H9 (cell line): ENCODE measurements at regions not wholly inside any gene's neighbourhood (a gene's known extent, or its start where the extent isn't known, plus 50 kb on each side); places are given as distances from the start of the nearest gene placed in this dataset.

ENCODE experiments used
- DNase-seq: peaks from one replicate; pipeline ENCODE4 v3.0.0-alpha.2; 2017
- H2AFZ ChIP-seq: one replicate; pipeline ENCODE4 v1.6.1; 2013; ENCODE audit warnings: mild to moderate bottlenecking, low read length, control low read depth, moderate library complexity
- H2AK5ac ChIP-seq: 2 replicates; pipeline ENCODE4 v1.6.1; 2013; ENCODE audit warnings: low read length, control low read depth, mixed read lengths; ENCODE audit not compliant: insufficient read length
- H2BK120ac ChIP-seq: one replicate; pipeline ENCODE4 v1.6.1; 2013; ENCODE audit warnings: low read depth, mild to moderate bottlenecking, low read length, control low read depth, inconsistent platforms; ENCODE audit not compliant: poor library complexity, severe bottlenecking
- H2BK12ac ChIP-seq: 2 replicates; pipeline ENCODE4 v1.6.1; 2013; ENCODE audit warnings: low read length, control low read depth, mixed read lengths, low read depth; ENCODE audit not compliant: insufficient read length
- H2BK15ac ChIP-seq: 2 replicates; pipeline ENCODE4 v1.6.1; 2013; ENCODE audit warnings: low read depth, low read length, control low read depth
- H2BK20ac ChIP-seq: one replicate; pipeline ENCODE4 v1.6.1; 2013; ENCODE audit warnings: low read depth, mild to moderate bottlenecking, low read length, control low read depth, inconsistent platforms; ENCODE audit not compliant: poor library complexity, severe bottlenecking
- H2BK5ac ChIP-seq: 2 replicates; pipeline ENCODE4 v1.6.1; 2013; ENCODE audit warnings: low read length, control low read depth, mixed read lengths; ENCODE audit not compliant: insufficient read length
- H3K14ac ChIP-seq: 2 replicates; pipeline ENCODE4 v1.6.1; 2013; ENCODE audit warnings: low read length, control low read depth; ENCODE audit not compliant: insufficient read depth
- H3K18ac ChIP-seq: 2 replicates; pipeline ENCODE4 v1.6.1; 2013; ENCODE audit warnings: low read depth, mild to moderate bottlenecking, mixed read lengths, low read length, control low read depth; ENCODE audit not compliant: insufficient read length
- H3K23ac ChIP-seq: 2 replicates; pipeline ENCODE4 v1.6.1; 2013; ENCODE audit warnings: low read length, control low read depth, mixed read lengths, low read depth; ENCODE audit not compliant: insufficient read length
- H3K23me2 ChIP-seq: 2 replicates; pipeline ENCODE4 v1.6.1; 2013; ENCODE audit warnings: low read depth, mild to moderate bottlenecking, mixed read lengths, low read length, control low read depth; ENCODE audit not compliant: insufficient read length, poor library complexity, severe bottlenecking
- H3K27ac ChIP-seq: 2 replicates; pipeline ENCODE4 v1.5.1; 2013; ENCODE audit warnings: low read length, control low read depth, mixed read lengths, low read depth; ENCODE audit not compliant: insufficient read length
- H3K27me3 ChIP-seq: 2 replicates; pipeline ENCODE4 v1.6.1; 2013; ENCODE audit warnings: low read length, control low read depth, inconsistent platforms; ENCODE audit not compliant: insufficient read depth
- H3K4ac ChIP-seq: 2 replicates; pipeline ENCODE4 v1.6.1; 2013; ENCODE audit warnings: low read depth, mild to moderate bottlenecking, control low read depth, inconsistent platforms, low read length, moderate library complexity
- H3K4me1 ChIP-seq: 2 replicates; pipeline ENCODE4 v1.6.1; 2013; ENCODE audit warnings: low read length, control low read depth, inconsistent platforms; ENCODE audit not compliant: insufficient read depth
- H3K4me2 ChIP-seq: 2 replicates; pipeline ENCODE4 v1.6.1; 2013; ENCODE audit warnings: low read length, control low read depth, mixed read lengths; ENCODE audit not compliant: insufficient read length, insufficient read depth
- H3K56ac ChIP-seq: 2 replicates; pipeline ENCODE4 v1.6.1; 2013; ENCODE audit warnings: low read depth, mild to moderate bottlenecking, mixed read lengths, low read length, control low read depth; ENCODE audit not compliant: insufficient read length
- H3K79me1 ChIP-seq: 2 replicates; pipeline ENCODE4 v1.6.1; 2013; ENCODE audit warnings: low read depth, mild to moderate bottlenecking, moderate library complexity, low read length, control low read depth, inconsistent platforms; ENCODE audit not compliant: insufficient read depth, poor library complexity, severe bottlenecking
- H3K79me2 ChIP-seq: 2 replicates; pipeline ENCODE4 v1.6.1; 2013; ENCODE audit warnings: low read length, control low read depth, inconsistent platforms; ENCODE audit not compliant: insufficient read depth
- H3K9ac ChIP-seq: 2 replicates; pipeline ENCODE4 v1.6.1; 2013; ENCODE audit warnings: low read length, control low read depth, mixed read lengths; ENCODE audit not compliant: insufficient read length; ENCODE audit errors: extremely low read depth
- H3K9me3 ChIP-seq: one replicate; pipeline ENCODE4 v1.6.1; 2013; ENCODE audit warnings: low read depth, low read length, inconsistent platforms; ENCODE audit not compliant: control insufficient read depth
- H3T11ph ChIP-seq: one replicate; pipeline ENCODE4 v1.6.1; 2013; ENCODE audit warnings: mild to moderate bottlenecking, low read length, control low read depth, inconsistent platforms
- H4K20me1 ChIP-seq: one replicate; pipeline ENCODE4 v1.6.1; 2013; ENCODE audit not compliant: control insufficient read depth, insufficient read length, insufficient read depth
- H4K5ac ChIP-seq: 2 replicates; pipeline ENCODE4 v1.6.1; 2013; ENCODE audit warnings: low read depth, mild to moderate bottlenecking, mixed read lengths, low read length, control low read depth; ENCODE audit not compliant: insufficient read length
- H4K8ac ChIP-seq: replicated peaks from 2 replicates; pipeline ENCODE4 v1.6.1; 2013; ENCODE audit warnings: low read length, control low read depth, mixed read lengths, low read depth; ENCODE audit not compliant: insufficient read length
- H4K91ac ChIP-seq: 2 replicates; pipeline ENCODE4 v1.6.1; 2013; ENCODE audit warnings: low read depth, mild to moderate bottlenecking, moderate library complexity, mixed read lengths, low read length, control low read depth; ENCODE audit not compliant: insufficient read length
- H3K27ac Mint-ChIP-seq, 3 experiments: 2 replicates in 2 of 3; 3 replicates in 1 of 3; pipeline ENCODE4 v1.8.0; 2020 to 2021; ENCODE audit warnings: mixed read lengths in 3 of 3, mild to moderate bottlenecking in 1 of 3, moderate library complexity in 1 of 3
- H3K27me3 Mint-ChIP-seq: 2 replicates; pipeline ENCODE4 v1.8.0; 2021; ENCODE audit warnings: low read depth, mild to moderate bottlenecking, moderate library complexity, mixed read lengths
- H3K36me3 Mint-ChIP-seq, 3 experiments: 2 replicates in 2 of 3; 3 replicates in 1 of 3; pipeline ENCODE4 v1.8.0; 2020 to 2021; ENCODE audit warnings: low read depth in 3 of 3, mixed read lengths in 3 of 3; ENCODE audit not compliant: insufficient read depth in 1 of 3
- H3K4me1 Mint-ChIP-seq, 2 experiments: 2 replicates each; pipeline ENCODE4 v1.8.0; 2020; ENCODE audit warnings: mixed read lengths in 2 of 2
- H3K4me3 Mint-ChIP-seq, 2 experiments: 2 replicates in 1 of 2; 3 replicates in 1 of 2; pipeline ENCODE4 v1.8.0; 2020 to 2021; ENCODE audit warnings: mild to moderate bottlenecking in 2 of 2, mixed read lengths in 2 of 2, moderate library complexity in 1 of 2
- H3K9me3 Mint-ChIP-seq, 2 experiments: 2 replicates in 1 of 2; 3 replicates in 1 of 2; pipeline ENCODE4 v1.8.0; 2020; ENCODE audit warnings: mild to moderate bottlenecking in 2 of 2, mixed read lengths in 2 of 2, moderate library complexity in 1 of 2
- CTCF ChIP-seq: fragments of 200-600 bp; sonication (generic); conservative IDR thresholded peaks from 3 replicates; pipeline ENCODE4 v1.8.0; 2021; ENCODE audit warnings: antibody characterized with exemption, mild to moderate bottlenecking
- WGBS: extraction: QIAGEN DNeasy Blood & Tissue Kit; methylation state at CpG from one replicate; pipeline ENCODE4 v1.1.7; 2013; ENCODE audit warnings: missing lambda C conversion rate, low lambda C conversion rate, mixed read lengths; ENCODE audit not compliant: insufficient read length; ENCODE audit errors: extremely low coverage; 5-methylcytosine and 5-hydroxymethylcytosine counted together

GRCh38 chr2:39995005-39995737 is 216.1 kb upstream of the THUMPD2 start:
- no peak overlapping the region for H3K27ac Mint-ChIP-seq

More at GRCh38 chr2:39995005-39995737, 216.1 kb upstream of the THUMPD2 start:
- H3K27me3 Mint-ChIP-seq, result no peaks in the 10 kb centered on the region
- H3K23me2 ChIP-seq, result no peaks in the 10 kb centered on the region
- H3K9me3 Mint-ChIP-seq, result no peaks in the 10 kb centered on the region
- WGBS, result no CpG with 5 or more reads among the region's 3 CpGs
- no peak overlapping the region for H3K23ac ChIP-seq
- H3K4me1 Mint-ChIP-seq, result peaks cover 16% of the 10 kb centered on the region in 2 experiments
- H4K5ac ChIP-seq, result no peak overlapping the region
- H3K9ac ChIP-seq, result no peak overlapping the region
- H3K27me3 ChIP-seq, result no peaks in the 10 kb centered on the region
- no peak overlapping the region for H2BK5ac ChIP-seq
- no peaks in the 10 kb centered on the region for H3K79me2 ChIP-seq
- H2BK20ac ChIP-seq, result no peak overlapping the region
- peaks cover 2% of the 10 kb centered on the region; the same call in 1 of the 2 replicates for H3K4me1 ChIP-seq
- no peak overlapping the region for H4K8ac ChIP-seq
- H3K4me2 ChIP-seq, result no peak overlapping the region
- H3K79me1 ChIP-seq, result no peaks in the 10 kb centered on the region
- H4K91ac ChIP-seq, result no peak overlapping the region
- H3K4ac ChIP-seq, result no peak overlapping the region
- H3K36me3 Mint-ChIP-seq, result no peaks in the 10 kb centered on the region
- H2AFZ ChIP-seq, result no peak overlapping the region
- no peak for DNase-seq
- no peak overlapping the region for H2BK120ac ChIP-seq
- H3K14ac ChIP-seq, result no peak overlapping the region
- no peak overlapping the region for H3K56ac ChIP-seq
- no peak overlapping the region for H3K18ac ChIP-seq
- H4K20me1 ChIP-seq, result no peaks in the 10 kb centered on the region
- H2BK15ac ChIP-seq, result no peak overlapping the region
- no peak overlapping the region for H2AK5ac ChIP-seq
- H2BK12ac ChIP-seq, result no peak overlapping the region
- H3T11ph ChIP-seq, result no peak overlapping the region
- no peak for TF ChIP-seq CTCF
- H3K9me3 ChIP-seq, result no peaks in the 10 kb centered on the region
- no peak overlapping the region for H3K4me3 Mint-ChIP-seq
- no peak overlapping the region for H3K27ac ChIP-seq
